IPS DF 4.7 (cell line): ENCODE measurements at regions not wholly inside any gene's neighbourhood (a gene's known extent, or its start where the extent isn't known, plus 50 kb on each side); places are given as distances from the start of the nearest gene placed in this dataset.
"Not testable (repeated sequence)": the region's sequence is repeated elsewhere in the genome, so short reads cannot be mapped to it uniquely, and the experiment has no call there.

Source experiments
- DNase-seq: peaks from one replicate; pipeline ENCODE4 v3.0.0-alpha.2; 2013; ENCODE audit warnings: low spot score; ENCODE audit errors: extremely low read depth

GRCh38 chr22:49400941-49401598 is 426.6 kb downstream of the BRD1 start:
- no peak for DNase-seq

- no peak for DNase-seq
Observed at GRCh38 chr22:49400136-49400940, 427.3 kb downstream of the BRD1 start.

GRCh38 chr22:49398646-49399045 is 429.0 kb downstream of the BRD1 start:
- DNase-seq, result no peak

- DNase-seq, result no peak
Observed at GRCh38 chr22:49398115-49398514, 429.6 kb downstream of the BRD1 start.

- DNase-seq, result no peak
Observed at GRCh38 chr22:49396817-49397216, 430.9 kb downstream of the BRD1 start.

- no peak for DNase-seq
Observed at GRCh38 chr22:49395617-49396016, 432.1 kb downstream of the BRD1 start.

GRCh38 chr22:49395062-49395461 is 432.6 kb downstream of the BRD1 start:
- DNase-seq, result not testable (repeated sequence)

- DNase-seq, result no peak
Observed at GRCh38 chr22:49394116-49394785, 433.4 kb downstream of the BRD1 start.

GRCh38 chr22:49393526-49393925 is 434.1 kb downstream of the BRD1 start:
- DNase-seq, result no peak

- no peak for DNase-seq
Observed at GRCh38 chr22:49392841-49393510, 434.7 kb downstream of the BRD1 start.

- DNase-seq, result no peak
Observed at GRCh38 chr22:49392247-49392646, 435.4 kb downstream of the BRD1 start.

- no peak for DNase-seq
Observed at GRCh38 chr22:49391436-49391835, 436.2 kb downstream of the BRD1 start.

- DNase-seq, result no peak
Observed at GRCh38 chr22:49390954-49391353, 436.7 kb downstream of the BRD1 start.

GRCh38 chr22:49383909-49384308 is 443.8 kb downstream of the BRD1 start:
- not testable (repeated sequence) for DNase-seq

- no peak for DNase-seq
Observed at GRCh38 chr22:49382451-49382735, 445.3 kb downstream of the BRD1 start.

GRCh38 chr22:49381595-49382450 is 445.9 kb downstream of the BRD1 start:
- DNase-seq, result no peak

- DNase-seq, result no peak
Observed at GRCh38 chr22:49380828-49381114, 446.9 kb downstream of the BRD1 start.

GRCh38 chr22:49380095-49380827 is 447.4 kb downstream of the BRD1 start:
- DNase-seq, result no peak

GRCh38 chr22:49377306-49377705 is 450.4 kb downstream of the BRD1 start:
- DNase-seq, result no peak

- no peak for DNase-seq
Observed at GRCh38 chr22:49373801-49374226, 453.9 kb downstream of the BRD1 start.

- DNase-seq, result no peak
Observed at GRCh38 chr22:49373289-49373666, 454.4 kb downstream of the BRD1 start.
